Ovary (tissue), 7 donors: ENCODE measurements at regions not wholly inside any gene's neighbourhood (a gene's known extent, or its start where the extent isn't known, plus 50 kb on each side); places are given as distances from the start of the nearest gene placed in this dataset.

Experiments used
- DNase-seq, 5 donors: peaks; one replicate each; pipeline ENCODE4 v3.0.0-alpha.2; 2019 to 2020
- H3K27ac ChIP-seq, 2 donors: fragments of 200-600 bp; one replicate each; pipeline versions ENCODE4 v1.5.1 to v1.8.0; 2019 to 2022
- H3K27me3 ChIP-seq: fragments of 200-600 bp; one replicate; pipeline ENCODE4 v1.8.0; 2022
- H3K36me3 ChIP-seq: fragments of 200-600 bp; sonication (generic); one replicate; pipeline ENCODE4 v1.5.1; 2019
- H3K4me1 ChIP-seq: one replicate; pipeline ENCODE4 v1.8.1; 2013; ENCODE audit warnings: mild to moderate bottlenecking, moderate library complexity; ENCODE audit not compliant: insufficient read depth
- H3K4me3 ChIP-seq: fragments of 200-600 bp; sonication (generic); one replicate; pipeline ENCODE4 v1.5.1; 2017
- H3K9me3 ChIP-seq, 2 donors: fragments of 200-600 bp in 1 of 2; sonication (generic) in 1 of 2; one replicate each; pipeline versions ENCODE4 v1.5.1 to v1.8.1; 2013 to 2019; ENCODE audit warnings: mild to moderate bottlenecking in 1 of 2, moderate library complexity in 1 of 2
- CTCF ChIP-seq, 3 donors: fragments of 450-650 bp in 2 of 3; fragments of 200-600 bp in 1 of 3; IDR thresholded peaks; one replicate each; pipeline versions ENCODE4 v1.5.1 to v1.8.0; 2016 to 2022; ENCODE audit warnings: antibody characterized with exemption in 3 of 3, mild to moderate bottlenecking in 1 of 3
- EP300 ChIP-seq: sonication (generic); formaldehyde crosslinking; IDR thresholded peaks from one replicate; pipeline ENCODE4 v1.6.1; 2017; ENCODE audit warnings: antibody characterized with exemption
- POLR2A ChIP-seq: fragments of 450-650 bp; IDR thresholded peaks from one replicate; pipeline ENCODE4 v1.6.1; 2017; ENCODE audit warnings: antibody characterized with exemption, mild to moderate bottlenecking, moderate library complexity
- WGBS, 3 donors: extraction: QIAGEN DNeasy Blood & Tissue Kit in 1 of 3; methylation state at CpG; one replicate each; pipeline versions ENCODE4 v1.1.5 to v1.1.7; 2013 to 2017; 5-methylcytosine and 5-hydroxymethylcytosine counted together
- intact Hi-C, 4 donors: fragments of 100-400 bp; cut with DNase I; formaldehyde crosslinking; loops; one replicate each; pipeline versions ENCODE4 v1.11.0 to v1.15.1; 2022 to 2023
- donor health status: DM: no; HTN: no; CAD: no; lungs with moderate emphysema.
- donor health status: DM: no; HTN: no; CAD: no.
- donor health status: Bipolar disorder and iron deficiency.
- donor health status: DM: no; HTN: no; CAD: no.
- donor health status: DM: yes; HTN: yes; CAD: no.

- H3K27me3 ChIP-seq, result no peaks in the 10 kb centered on the region
- intact Hi-C loops, result no loop called here
- no peaks in the 10 kb centered on the region for H3K4me1 ChIP-seq
- H3K36me3 ChIP-seq, result no peaks in the 10 kb centered on the region
- DNase-seq, result no peak
- no peaks in the 10 kb centered on the region for H3K9me3 ChIP-seq
- TF ChIP-seq POLR2A (no peak), CTCF (IDR thresholded peaks at IDR 0.05) (no peak), EP300 (no peak)
- H3K4me3 ChIP-seq, result no peak overlapping the region
- H3K27ac ChIP-seq, result no peak overlapping the region
Measured at GRCh38 chrX:10903523-10903922, 207.6 kb upstream of the HCCS start.

- no peak for DNase-seq
- no peaks in the 10 kb centered on the region for H3K9me3 ChIP-seq
- no peak overlapping the region for H3K27ac ChIP-seq
- H3K36me3 ChIP-seq, result no peaks in the 10 kb centered on the region
- no peak for TF ChIP-seq CTCF (IDR thresholded peaks at IDR 0.05)
- TF ChIP-seq POLR2A, result no peak
- no peak for TF ChIP-seq EP300
- H3K27me3 ChIP-seq, result no peaks in the 10 kb centered on the region
- intact Hi-C loops, result no loop called here
- H3K4me1 ChIP-seq, result no peaks in the 10 kb centered on the region
- 23 to 38% (median 33%) methylated on average over 2 of the region's 2 CpGs for WGBS, 3 donors
- no peak overlapping the region for H3K4me3 ChIP-seq
Measured at GRCh38 chrX:10904220-10904619, 206.9 kb upstream of the HCCS start.

GRCh38 chrX:10906866-10907265 is 204.3 kb upstream of the HCCS start:
- Histone ChIP-seq H3K27me3 (no peaks in the 10 kb centered on the region), H3K36me3 (no peaks in the 10 kb centered on the region), H3K27ac (no peak overlapping the region), H3K9me3 (no peaks in the 10 kb centered on the region), H3K4me1 (no peaks in the 10 kb centered on the region), H3K4me3 (no peak overlapping the region)
- DNase-seq, result no peak
- intact Hi-C loops, result no loop called here
- TF ChIP-seq POLR2A (no peak), EP300 (no peak), CTCF (IDR thresholded peaks at IDR 0.05) (no peak)
- 54 to 69% (median 56%) methylated on average over 1 of the region's 1 CpG for WGBS, 3 donors

GRCh38 chrX:10922159-10922558 is 189.0 kb upstream of the HCCS start:
- no peaks in the 10 kb centered on the region for H3K36me3 ChIP-seq
- no peak overlapping the region for H3K27ac ChIP-seq
- H3K4me1 ChIP-seq, result no peaks in the 10 kb centered on the region
- H3K27me3 ChIP-seq, result no peaks in the 10 kb centered on the region
- H3K9me3 ChIP-seq, result no peaks in the 10 kb centered on the region
- H3K4me3 ChIP-seq, result no peak overlapping the region
- TF ChIP-seq EP300, result no peak
- no peak for TF ChIP-seq POLR2A
- no peak for TF ChIP-seq CTCF (IDR thresholded peaks at IDR 0.05)
- intact Hi-C loops, result no loop called here
- no peak for DNase-seq

GRCh38 chrX:10922835-10923234 is 188.3 kb upstream of the HCCS start:
- Histone ChIP-seq H3K36me3 (no peaks in the 10 kb centered on the region), H3K27ac (no peak overlapping the region), H3K27me3 (no peaks in the 10 kb centered on the region), H3K9me3 (no peaks in the 10 kb centered on the region), H3K4me1 (no peaks in the 10 kb centered on the region), H3K4me3 (no peak overlapping the region)
- 74 to 78% (median 76%) methylated on average over 1 of the region's 1 CpG for WGBS, 3 donors
- intact Hi-C loops, result no loop called here
- TF ChIP-seq POLR2A, result no peak
- TF ChIP-seq EP300, result no peak
- TF ChIP-seq CTCF (IDR thresholded peaks at IDR 0.05), result no peak
- no peak for DNase-seq
